ENCODE measurements at regions not wholly inside any gene's neighbourhood (a gene's known extent, or its start where the extent isn't known, plus 50 kb on each side); places are given as distances from the start of the nearest gene placed in this dataset.

DNA sequence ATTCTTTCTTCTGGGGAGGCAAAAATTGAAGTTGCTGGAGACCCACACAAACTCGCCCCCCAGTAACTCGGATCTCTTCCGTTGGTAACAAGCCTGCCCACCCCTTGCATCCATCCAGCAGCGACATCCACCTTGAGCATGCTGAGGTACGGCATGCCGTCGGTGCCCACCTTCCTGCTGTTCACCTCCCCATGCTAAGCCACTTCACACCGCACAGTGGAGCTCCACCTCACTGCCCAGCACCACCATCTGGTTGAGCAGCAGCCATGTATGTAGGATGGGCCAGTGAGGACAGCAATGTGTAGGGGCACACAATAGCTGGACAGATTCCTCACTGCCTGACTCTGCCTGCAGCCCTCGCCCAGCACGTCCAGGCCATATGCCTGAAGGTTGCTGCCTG lies 138.1 kb upstream of the ZNF92 start:
- DNase-seq (ENCODE audit: low spot score): no peak
- Mint-ChIP-seq H3K9me3 (no peaks in the 10 kb centered on the region; the same call in 2 of the 3 replicates), H3K27me3 (ENCODE audit: insufficient read depth, low read depth, poor library complexity) (peaks cover 7% of the 10 kb centered on the region), H3K4me3 (no peak overlapping the region), H3K36me3 (ENCODE audit: low read depth) (no peaks in the 10 kb centered on the region; the same call in 2 of the 3 replicates), H3K4me1 (peaks cover 12% of the 10 kb centered on the region), H3K27ac (no peak overlapping the region)
- no peak overlapping the region for H3K27ac ChIP-seq (ENCODE audit: low read depth)
- H3K4me3 ChIP-seq: no peak overlapping the region
- H3K79me2 ChIP-seq (replicated peaks; ENCODE audit: insufficient read depth): no peaks in the 10 kb centered on the region
- H3K36me3 ChIP-seq (ENCODE audit: insufficient read depth): no peaks in the 10 kb centered on the region
- peaks cover 6% of the 10 kb centered on the region for H3K27me3 ChIP-seq (ENCODE audit: insufficient read depth)
- H4K20me1 ChIP-seq (replicated peaks; ENCODE audit: insufficient read depth): no peaks in the 10 kb centered on the region
- no peaks in the 10 kb centered on the region; the same call in 1 of the 2 replicates for H3K9me2 ChIP-seq (ENCODE audit: insufficient read depth)
- no peak overlapping the region for H2AFZ ChIP-seq
- TF ChIP-seq ZNF331 (CRISPR knock-in tag; IDR thresholded peaks at IDR 0.05; ENCODE audit: low read depth) (no peak), CTCF (conservative IDR thresholded peaks at IDR 0.05; ENCODE audit: low read depth in 2 of 2) (peak in 1 of 2 experiments; percentile 15; a peak in 1 of 4 replicates), NANOG (IDR thresholded peaks at IDR 0.05; ENCODE audit: borderline replicate concordance) (no peak)
- H3F3A ChIP-seq (replicated peaks; ENCODE audit: low read depth): no peaks in the 10 kb centered on the region
- no peak overlapping the region for H3K4me2 ChIP-seq
- no peaks in the 10 kb centered on the region; the same call in 1 of the 2 replicates for H3K4me1 ChIP-seq (ENCODE audit: insufficient read depth)
- no peak for ATAC-seq

DNA sequence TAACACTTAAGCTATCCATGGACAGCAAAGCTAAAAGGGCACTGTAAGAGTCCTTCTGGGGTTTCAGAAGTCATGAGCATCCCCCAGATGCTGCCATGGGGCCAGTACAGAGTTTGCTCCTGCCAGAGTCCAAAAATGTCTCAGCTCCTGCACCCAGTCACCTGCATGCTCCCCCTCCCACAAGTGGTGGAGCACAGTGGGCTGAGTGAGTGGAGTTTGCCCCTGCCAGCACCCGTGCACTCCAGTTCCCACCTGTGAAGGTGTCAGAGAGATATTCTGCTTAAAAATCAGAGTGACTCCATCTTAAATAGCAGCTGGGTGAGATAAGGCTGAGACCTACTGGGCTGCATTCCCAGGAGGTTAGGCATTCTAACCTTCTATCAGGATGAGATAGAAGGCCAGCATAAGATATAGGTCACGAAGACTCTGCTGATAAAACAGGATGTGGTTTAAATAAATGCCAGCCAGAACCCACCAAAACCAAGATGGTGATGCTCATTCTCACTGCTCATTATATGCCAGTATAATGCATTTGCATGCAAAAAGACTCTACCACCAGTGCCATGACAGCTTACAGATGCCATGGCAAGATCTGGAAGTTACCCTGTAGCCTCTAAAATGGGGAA lies 140.1 kb upstream of the ZNF92 start:
- Histone ChIP-seq H3K36me3 (ENCODE audit: insufficient read depth) (no peaks in the 10 kb centered on the region), H3K27me3 (ENCODE audit: insufficient read depth) (no peaks in the 10 kb centered on the region), H3K4me3 (no peak overlapping the region), H3K9me2 (ENCODE audit: insufficient read depth) (peaks cover 4% of the 10 kb centered on the region; the same call in 1 of the 2 replicates), H4K20me1 (replicated peaks; ENCODE audit: insufficient read depth) (no peaks in the 10 kb centered on the region), H3K4me2 (no peak overlapping the region), H3K79me2 (replicated peaks; ENCODE audit: insufficient read depth) (no peaks in the 10 kb centered on the region), H3K4me1 (ENCODE audit: insufficient read depth) (no peaks in the 10 kb centered on the region; the same call in 1 of the 2 replicates), H3K27ac (ENCODE audit: low read depth) (no peak overlapping the region), H2AFZ (no peak overlapping the region), H3F3A (replicated peaks; ENCODE audit: low read depth) (peaks cover 3% of the 10 kb centered on the region; the same call in 1 of the 2 replicates)
- no peak for ATAC-seq
- no peaks in the 10 kb centered on the region; the same call in none of the 3 replicates for H3K9me3 Mint-ChIP-seq
- DNase-seq (ENCODE audit: low spot score): no peak
- peaks cover 11% of the 10 kb centered on the region for H3K4me1 Mint-ChIP-seq
- H3K27me3 Mint-ChIP-seq (ENCODE audit: insufficient read depth, low read depth, poor library complexity): peaks cover 7% of the 10 kb centered on the region
- no peak overlapping the region for H3K4me3 Mint-ChIP-seq
- H3K36me3 Mint-ChIP-seq (ENCODE audit: low read depth): no peaks in the 10 kb centered on the region; the same call in 2 of the 3 replicates
- no peak overlapping the region for H3K27ac Mint-ChIP-seq
- TF ChIP-seq JUNB (IDR thresholded peaks at IDR 0.05; ENCODE audit: unreplicated experiment) (no peak), ZNF331 (CRISPR knock-in tag; IDR thresholded peaks at IDR 0.05; ENCODE audit: low read depth) (no peak), ETS1 (IDR thresholded peaks at IDR 0.05) (no peak), POLR2AphosphoS5 (IDR thresholded peaks at IDR 0.05; ENCODE audit: low read depth) (no peak), NANOG (IDR thresholded peaks at IDR 0.05; ENCODE audit: borderline replicate concordance) (no peak), CTCF (conservative IDR thresholded peaks at IDR 0.05; ENCODE audit: low read depth in 2 of 2) (no peak), EZH2phosphoT487 (IDR thresholded peaks at IDR 0.05; ENCODE audit: unreplicated experiment) (no peak), CREB1 (CRISPR knock-in tag; IDR thresholded peaks at IDR 0.05; ENCODE audit: low read depth) (no peak), ZNF462 (CRISPR knock-in tag; IDR thresholded peaks at IDR 0.05) (no peak)

All from GM23338 (cell line).